NCI-H2029 (cell line): ENCODE measurements at regions not wholly inside any gene's neighbourhood (a gene's known extent, or its start where the extent isn't known, plus 50 kb on each side); places are given as distances from the start of the nearest gene placed in this dataset.

Experiments used
- DNase-seq: peaks from one replicate; lab custom pipeline; 2025; lab: John Stamatoyannopoulos, UW

GRCh38 chr9:1267141-1267570 lies 217.0 kb downstream of the DMRT2 start:
- no peak for DNase-seq

- peak; percentile 55 for DNase-seq
These were observed 217.4 kb downstream of the DMRT2 start for GRCh38 chr9:1267581-1267980.

- no peak for DNase-seq
These were observed 219.6 kb downstream of the DMRT2 start for GRCh38 chr9:1269533-1270315.

GRCh38 chr9:1271367-1271766 lies 221.2 kb downstream of the DMRT2 start:
- no peak for DNase-seq

- no peak for DNase-seq
These were observed 221.6 kb downstream of the DMRT2 start for GRCh38 chr9:1271786-1272185.

- DNase-seq = no peak
These were observed 222.3 kb downstream of the DMRT2 start for GRCh38 chr9:1272488-1272887.

- DNase-seq = no peak
These were observed 223.7 kb downstream of the DMRT2 start for GRCh38 chr9:1273859-1274258.

- no peak for DNase-seq
These were observed 224.2 kb downstream of the DMRT2 start for GRCh38 chr9:1274334-1274733.

- no peak for DNase-seq
These were observed 226.3 kb downstream of the DMRT2 start for GRCh38 chr9:1276474-1276873.

GRCh38 chr9:1284727-1285126 lies 234.6 kb downstream of the DMRT2 start:
- DNase-seq = no peak

GRCh38 chr9:1285526-1285925 lies 235.4 kb downstream of the DMRT2 start:
- DNase-seq = no peak

GRCh38 chr9:1292384-1292783 lies 242.2 kb downstream of the DMRT2 start:
- DNase-seq = no peak

- DNase-seq = no peak
These were observed 244.6 kb downstream of the DMRT2 start for GRCh38 chr9:1294641-1295258.

- no peak for DNase-seq
These were observed 246.2 kb downstream of the DMRT2 start for GRCh38 chr9:1296331-1296730.

GRCh38 chr9:1298046-1298445 lies 247.9 kb downstream of the DMRT2 start:
- no peak for DNase-seq

GRCh38 chr9:1300941-1301340 lies 250.8 kb downstream of the DMRT2 start:
- no peak for DNase-seq

- DNase-seq = no peak
These were observed 253.8 kb downstream of the DMRT2 start for GRCh38 chr9:1303932-1304331.

- no peak for DNase-seq
These were observed 261.4 kb downstream of the DMRT2 start for GRCh38 chr9:1311462-1312042.

- DNase-seq = no peak
These were observed 269.3 kb downstream of the DMRT2 start for GRCh38 chr9:1319436-1319835.

- DNase-seq = no peak
These were observed 269.9 kb downstream of the DMRT2 start for GRCh38 chr9:1320051-1320557.

GRCh38 chr9:1320607-1321195 lies 270.5 kb downstream of the DMRT2 start:
- no peak for DNase-seq

- DNase-seq = no peak
These were observed 277.3 kb downstream of the DMRT2 start for GRCh38 chr9:1327467-1327866.

GRCh38 chr9:1328341-1328740 lies 278.2 kb downstream of the DMRT2 start:
- DNase-seq = no peak
